Neuronal stem cell (in vitro differentiated cells): ENCODE measurements at regions not wholly inside any gene's neighbourhood (a gene's known extent, or its start where the extent isn't known, plus 50 kb on each side); places are given as distances from the start of the nearest gene placed in this dataset.

ENCODE experiments used
- DNase-seq: peaks from one replicate; pipeline ENCODE4 v3.0.0-alpha.2; 2013; ENCODE audit warnings: low spot score
- H2AFZ ChIP-seq: one replicate; pipeline ENCODE4 v1.6.1; 2013; ENCODE audit warnings: mild to moderate bottlenecking, low read length, inconsistent platforms
- H2AK5ac ChIP-seq: 2 replicates; pipeline ENCODE4 v1.6.1; 2013; ENCODE audit warnings: low read depth, mild to moderate bottlenecking, inconsistent platforms, low read length, moderate library complexity, mixed read lengths
- H2BK120ac ChIP-seq: 2 replicates; pipeline ENCODE4 v1.6.1; 2013; ENCODE audit warnings: low read depth, mild to moderate bottlenecking, inconsistent platforms, low read length, moderate library complexity, mixed read lengths
- H2BK12ac ChIP-seq: one replicate; pipeline ENCODE4 v1.6.1; 2013; ENCODE audit warnings: low read length, inconsistent platforms
- H2BK15ac ChIP-seq: 2 replicates; pipeline ENCODE4 v1.6.1; 2013; ENCODE audit warnings: mild to moderate bottlenecking, low read length, inconsistent platforms, mixed read lengths
- H2BK5ac ChIP-seq: one replicate; pipeline ENCODE4 v1.6.1; 2013; ENCODE audit warnings: inconsistent platforms, mild to moderate bottlenecking, low read length, moderate library complexity
- H3K14ac ChIP-seq: one replicate; pipeline ENCODE4 v1.6.1; 2013; ENCODE audit warnings: low read length, inconsistent platforms
- H3K18ac ChIP-seq: 2 replicates; pipeline ENCODE4 v1.6.1; 2013; ENCODE audit warnings: low read length, inconsistent platforms
- H3K23ac ChIP-seq: 2 replicates; pipeline ENCODE4 v1.6.1; 2013; ENCODE audit warnings: low read depth, mild to moderate bottlenecking, mixed read lengths, low read length, inconsistent platforms; ENCODE audit not compliant: poor library complexity
- H3K27ac ChIP-seq: replicated peaks from 3 replicates; pipeline ENCODE4 v1.5.1; 2013; ENCODE audit warnings: low read length, inconsistent platforms
- H3K27me3 ChIP-seq, 3 experiments: 2 replicates each; pipeline ENCODE4 v1.6.1; 2013; ENCODE audit warnings: low read length in 3 of 3, mild to moderate bottlenecking in 2 of 3, inconsistent platforms in 1 of 3, low read depth in 1 of 3, mixed read lengths in 1 of 3, moderate library complexity in 1 of 3; ENCODE audit not compliant: control insufficient read depth in 3 of 3, insufficient read depth in 3 of 3
- H3K36me3 ChIP-seq, 2 donors: replicated peaks in 1 of 2; 2 replicates each; pipeline ENCODE4 v1.6.1; 2013; ENCODE audit warnings: low read length in 2 of 2; ENCODE audit not compliant: control insufficient read depth in 2 of 2, insufficient read depth in 2 of 2
- H3K4ac ChIP-seq: 2 replicates; pipeline ENCODE4 v1.6.1; 2013; ENCODE audit warnings: inconsistent platforms, mild to moderate bottlenecking, low read length, moderate library complexity
- H3K4me1 ChIP-seq, 2 donors: 1 replicate in 1 of 2; 2 replicates in 1 of 2; pipeline ENCODE4 v1.6.1; 2013; ENCODE audit warnings: low read length in 2 of 2, low read depth in 1 of 2; ENCODE audit not compliant: control insufficient read depth in 2 of 2, insufficient read depth in 1 of 2
- H3K4me2 ChIP-seq: one replicate; pipeline ENCODE4 v1.6.1; 2013; ENCODE audit warnings: mild to moderate bottlenecking, low read length, inconsistent platforms; ENCODE audit not compliant: insufficient read depth, poor library complexity, severe bottlenecking
- H3K4me3 ChIP-seq, 2 donors: 2 replicates each; pipeline ENCODE4 v1.5.1; 2013; ENCODE audit warnings: low read length in 2 of 2, mild to moderate bottlenecking in 2 of 2, inconsistent platforms in 1 of 2, moderate library complexity in 1 of 2
- H3K79me1 ChIP-seq: one replicate; pipeline ENCODE4 v1.6.1; 2013; ENCODE audit warnings: low read depth, mild to moderate bottlenecking, inconsistent platforms, low read length, moderate library complexity
- H3K9ac ChIP-seq: one replicate; pipeline ENCODE4 v1.6.1; 2013; ENCODE audit warnings: mild to moderate bottlenecking, low read depth, low read length, inconsistent platforms; ENCODE audit not compliant: poor library complexity
- H3K9me3 ChIP-seq, 2 donors: replicated peaks in 1 of 2; 2 replicates each; pipeline versions ENCODE3 to v1.6.1; 2013; ENCODE audit warnings: low read length in 2 of 2, mild to moderate bottlenecking in 2 of 2, inconsistent platforms in 1 of 2, low read depth in 1 of 2, mixed read lengths in 1 of 2, moderate library complexity in 1 of 2; ENCODE audit not compliant: control insufficient read depth in 2 of 2, insufficient read depth in 1 of 2
- H4K8ac ChIP-seq: one replicate; pipeline ENCODE4 v1.6.1; 2013; ENCODE audit warnings: low read depth, mild to moderate bottlenecking, inconsistent platforms, low read length, moderate library complexity
- H4K91ac ChIP-seq: one replicate; pipeline ENCODE4 v1.6.1; 2013; ENCODE audit warnings: low read length, low read depth, mild to moderate bottlenecking, inconsistent platforms; ENCODE audit not compliant: poor library complexity
- WGBS, 2 donors: extraction: QIAGEN DNeasy Blood & Tissue Kit; methylation state at CpG; one replicate each; pipeline ENCODE4 v1.1.7; 2013; ENCODE audit warnings: missing lambda C conversion rate in 2 of 2, mixed read lengths in 1 of 2; ENCODE audit not compliant: insufficient read length in 2 of 2, insufficient replicate concordance in 1 of 2; ENCODE audit errors: extremely low coverage in 2 of 2; 5-methylcytosine and 5-hydroxymethylcytosine counted together

DNA sequence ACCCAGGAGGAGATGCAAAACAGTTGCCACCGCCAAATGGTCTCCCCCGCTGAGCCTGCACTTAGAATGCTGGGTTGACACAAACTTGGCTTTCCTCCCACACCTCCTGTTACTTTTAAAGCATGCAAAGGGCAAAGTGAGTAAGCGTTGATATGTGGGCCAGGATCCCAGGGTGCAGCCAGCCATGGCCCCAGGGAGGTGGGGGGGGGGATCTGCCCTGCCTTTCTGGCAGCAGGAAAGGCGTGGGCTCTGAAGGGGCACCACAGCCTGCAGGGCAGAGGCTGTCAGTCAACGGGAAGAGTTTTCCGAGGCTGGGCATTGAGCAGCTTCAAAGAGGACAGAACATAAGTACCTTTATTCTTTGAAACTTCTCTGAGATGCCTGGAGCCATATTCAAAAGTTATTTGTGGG lies 142.3 kb downstream of the ABCC12 start:
- Histone ChIP-seq H2BK15ac (peak overlapping the region; percentile 46), H3K4me2 (no peak overlapping the region), H3K36me3 (no peaks in the 10 kb centered on the region), H2AFZ (no peak overlapping the region), H2AK5ac (no peak overlapping the region), H3K9ac (no peak overlapping the region), H3K27ac (no peak overlapping the region), H2BK12ac (no peak overlapping the region), H3K18ac (no peak overlapping the region), H3K27me3 (no peaks in the 10 kb centered on the region), H3K4me3 (no peak overlapping the region), H4K91ac (no peak overlapping the region), H3K9me3 (no peaks in the 10 kb centered on the region), H2BK5ac (no peak overlapping the region), H3K23ac (no peak overlapping the region), H3K14ac (no peak overlapping the region), H2BK120ac (no peak overlapping the region), H3K4ac (no peak overlapping the region), H4K8ac (no peak overlapping the region), H3K79me1 (no peaks in the 10 kb centered on the region), H3K4me1 (no peaks in the 10 kb centered on the region)
- DNase-seq, result no peak
- no CpG with 5 or more reads among the region's 6 CpGs for WGBS, 2 donors

DNA sequence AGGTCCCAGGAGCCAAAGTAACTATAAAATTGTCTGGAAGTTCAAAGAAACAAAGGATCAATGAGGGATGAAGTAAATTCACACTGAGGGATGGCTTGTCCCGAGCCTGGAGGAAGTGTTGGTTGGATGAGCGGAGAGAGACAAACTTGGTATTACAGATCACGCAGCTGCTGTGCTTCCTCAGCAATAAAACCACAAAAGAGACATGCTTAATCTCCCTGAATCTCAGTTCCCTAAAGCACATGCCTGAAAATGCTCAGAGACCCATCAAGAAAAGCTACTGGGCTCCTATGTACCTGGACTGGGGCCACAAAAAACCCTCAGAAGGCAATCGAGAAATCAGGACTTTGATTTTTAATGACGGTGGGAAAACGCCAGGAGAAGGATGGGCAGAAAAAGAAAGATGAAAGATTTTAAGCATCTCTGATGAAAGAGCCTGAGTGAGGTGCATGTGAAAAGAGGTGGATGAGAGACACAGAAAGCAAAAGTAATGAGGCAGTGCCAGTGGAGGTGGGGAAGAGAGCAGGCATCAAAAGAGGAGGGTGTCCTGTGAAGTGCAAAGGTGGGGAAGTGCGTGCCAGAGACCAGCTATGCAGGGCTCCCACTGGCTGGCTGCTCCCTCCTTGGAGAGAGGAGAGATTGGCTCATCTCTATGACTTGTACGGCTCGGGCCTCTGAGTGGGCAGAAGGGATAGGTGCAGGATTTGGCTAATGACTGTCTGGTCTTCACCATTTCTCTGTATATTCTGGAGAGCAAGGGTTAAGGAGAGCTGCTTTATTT lies 143.7 kb downstream of the ABCC12 start:
- no peak for DNase-seq
- no peak overlapping the region for H3K9ac ChIP-seq
- no peak overlapping the region for H3K4me2 ChIP-seq
- WGBS, 2 donors, result no CpG with 5 or more reads among the region's 9 CpGs
- no peak overlapping the region for H4K8ac ChIP-seq
- H3K23ac ChIP-seq, result no peak overlapping the region
- H3K9me3 ChIP-seq, result no peaks in the 10 kb centered on the region
- no peak overlapping the region for H3K4me3 ChIP-seq
- H2BK120ac ChIP-seq, result no peak overlapping the region
- no peak overlapping the region for H3K27ac ChIP-seq
- no peaks in the 10 kb centered on the region for H3K27me3 ChIP-seq
- no peak overlapping the region for H2AK5ac ChIP-seq
- H3K18ac ChIP-seq, result no peak overlapping the region
- H2BK15ac ChIP-seq, result no peak overlapping the region
- no peak overlapping the region for H3K14ac ChIP-seq
- H2AFZ ChIP-seq, result no peak overlapping the region
- H2BK12ac ChIP-seq, result no peak overlapping the region
- H3K4ac ChIP-seq, result no peak overlapping the region
- H3K4me1 ChIP-seq, result no peaks in the 10 kb centered on the region
- H4K91ac ChIP-seq, result no peak overlapping the region
- H3K36me3 ChIP-seq, result no peaks in the 10 kb centered on the region
- no peaks in the 10 kb centered on the region for H3K79me1 ChIP-seq
- H2BK5ac ChIP-seq, result no peak overlapping the region

DNA sequence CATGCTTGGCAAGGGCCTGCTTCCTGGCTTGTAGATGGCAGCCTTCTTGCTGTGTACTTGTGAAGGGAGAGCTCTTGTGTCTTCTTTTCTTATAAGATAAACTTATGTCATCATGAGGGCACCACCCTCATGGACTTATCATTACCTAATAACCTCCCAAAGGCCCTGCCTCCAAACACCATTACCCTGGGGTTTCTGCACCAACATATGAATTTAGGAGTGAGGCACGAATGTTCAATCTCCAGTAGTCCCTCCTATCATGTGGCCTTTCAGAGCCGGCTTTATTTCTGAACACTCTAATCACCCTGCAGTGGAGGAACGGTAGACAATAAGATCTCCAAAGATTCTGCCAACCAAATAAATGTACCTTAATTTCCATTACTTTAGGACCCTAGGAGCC lies 144.3 kb downstream of the ABCC12 start:
- no peak for DNase-seq
- Histone ChIP-seq H3K9me3 (no peaks in the 10 kb centered on the region), H3K4ac (no peak overlapping the region), H3K9ac (no peak overlapping the region), H3K23ac (no peak overlapping the region), H2BK120ac (no peak overlapping the region), H3K4me1 (no peaks in the 10 kb centered on the region), H2AFZ (no peak overlapping the region), H2BK5ac (no peak overlapping the region), H2BK12ac (no peak overlapping the region), H4K91ac (no peak overlapping the region), H3K18ac (no peak overlapping the region), H4K8ac (no peak overlapping the region), H3K79me1 (no peaks in the 10 kb centered on the region), H2AK5ac (no peak overlapping the region), H3K14ac (no peak overlapping the region), H3K27ac (no peak overlapping the region), H3K27me3 (no peaks in the 10 kb centered on the region), H2BK15ac (no peak overlapping the region), H3K4me3 (no peak overlapping the region), H3K36me3 (no peaks in the 10 kb centered on the region), H3K4me2 (no peak overlapping the region)
- no CpG with 5 or more reads among the region's 3 CpGs for WGBS, 2 donors

DNA sequence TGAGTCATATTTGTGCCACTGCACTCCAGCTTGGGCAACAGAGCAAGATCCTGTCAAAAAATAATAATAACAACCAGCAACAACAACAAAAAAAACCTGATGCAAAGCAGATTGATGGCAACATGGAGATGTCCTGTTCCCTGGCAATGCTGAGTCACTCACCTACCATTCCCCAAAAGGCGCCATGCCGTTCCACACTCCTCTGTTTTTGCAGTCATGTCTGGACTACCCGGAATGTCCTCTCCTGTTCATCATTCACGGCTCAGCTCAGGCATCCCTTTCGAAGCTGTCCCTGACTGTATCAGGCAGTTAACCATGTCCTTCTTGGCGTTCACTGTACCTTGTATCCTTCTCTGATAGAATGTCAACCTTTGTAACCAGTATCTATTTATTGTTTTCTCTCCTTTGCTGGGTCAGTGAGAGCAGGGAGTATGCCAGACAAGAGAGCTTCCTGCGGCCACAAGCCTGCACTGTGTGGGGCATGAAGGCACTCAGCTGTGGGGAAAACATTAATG lies 147.7 kb downstream of the ABCC12 start:
- no peak overlapping the region for H2BK120ac ChIP-seq
- no peak overlapping the region for H3K27ac ChIP-seq
- H3K4me2 ChIP-seq, result no peak overlapping the region
- H3K9ac ChIP-seq, result no peak overlapping the region
- H2BK15ac ChIP-seq, result no peak overlapping the region
- H3K27me3 ChIP-seq, result no peaks in the 10 kb centered on the region
- H2AFZ ChIP-seq, result no peak overlapping the region
- no peak overlapping the region for H3K14ac ChIP-seq
- H3K9me3 ChIP-seq, result no peaks in the 10 kb centered on the region
- no peak for DNase-seq
- no peaks in the 10 kb centered on the region for H3K79me1 ChIP-seq
- no peak overlapping the region for H3K23ac ChIP-seq
- no peak overlapping the region for H3K4me3 ChIP-seq
- no peak overlapping the region for H2AK5ac ChIP-seq
- no peak overlapping the region for H2BK5ac ChIP-seq
- no peak overlapping the region for H4K91ac ChIP-seq
- WGBS, 2 donors, result no CpG with 5 or more reads among the region's 7 CpGs
- no peak overlapping the region for H3K4ac ChIP-seq
- peaks cover 11 to 13% of the 10 kb centered on the region in 2 donors for H3K4me1 ChIP-seq
- no peak overlapping the region for H2BK12ac ChIP-seq
- no peaks in the 10 kb centered on the region for H3K36me3 ChIP-seq
- no peak overlapping the region for H3K18ac ChIP-seq
- H4K8ac ChIP-seq, result no peak overlapping the region
